Bronchial epithelial cell (primary cell): ENCODE measurements at regions not wholly inside any gene's neighbourhood (a gene's known extent, or its start where the extent isn't known, plus 50 kb on each side); places are given as distances from the start of the nearest gene placed in this dataset.
"Not testable (repeated sequence)": the region's sequence is repeated elsewhere in the genome, so short reads cannot be mapped to it uniquely, and the experiment has no call there.

ENCODE experiments used
- DNase-seq: peaks from one replicate; pipeline ENCODE4 v3.0.0-alpha.2; 2010; ENCODE audit warnings: low read depth
- FAIRE-seq: peaks from 2 replicates; lab custom pipeline; 2011; peaks lifted over from hg19 to GRCh38; lab: Jason Lieb, UNC
- H3K27me3 ChIP-seq: 2 replicates; pipeline ENCODE4 v1.5.1; 2011; ENCODE audit warnings: low read length; ENCODE audit not compliant: control insufficient read depth, insufficient read depth
- H3K36me3 ChIP-seq: 2 replicates; pipeline ENCODE4 v1.5.1; 2011; ENCODE audit warnings: low read length; ENCODE audit not compliant: control insufficient read depth, insufficient read depth
- H3K4me3 ChIP-seq: 2 replicates; pipeline ENCODE4 v1.5.1; 2011; ENCODE audit warnings: mild to moderate bottlenecking, low read depth, low read length, control low read depth
- CTCF ChIP-seq: IDR thresholded peaks from 2 replicates; pipeline ENCODE4 v1.5.1; 2011; ENCODE audit warnings: mild to moderate bottlenecking, moderate library complexity, low read length, control low read depth, inconsistent platforms; ENCODE audit not compliant: insufficient read depth, severe bottlenecking

- Histone ChIP-seq H3K27me3 (no peaks in the 10 kb centered on the region), H3K36me3 (no peaks in the 10 kb centered on the region), H3K4me3 (no peak overlapping the region)
- FAIRE-seq: no peak
- TF ChIP-seq CTCF: no peak
- DNase-seq: no peak
Measured at GRCh38 chr7:124183649-124184048, 150.8 kb upstream of the TMEM229A start.

GRCh38 chr7:124179641-124180040, 146.8 kb upstream of the TMEM229A start:
- FAIRE-seq: no peak
- Histone ChIP-seq H3K36me3 (no peaks in the 10 kb centered on the region), H3K4me3 (no peak overlapping the region), H3K27me3 (no peaks in the 10 kb centered on the region)
- no peak for TF ChIP-seq CTCF
- no peak for DNase-seq

- FAIRE-seq (no peak), DNase-seq (no peak)
- TF ChIP-seq CTCF: no peak
- no peaks in the 10 kb centered on the region for H3K27me3 ChIP-seq
- no peaks in the 10 kb centered on the region for H3K36me3 ChIP-seq
- H3K4me3 ChIP-seq: no peak overlapping the region
Measured at GRCh38 chr7:124177891-124178290, 145.0 kb upstream of the TMEM229A start.

- not testable (repeated sequence) for H3K27me3 ChIP-seq, DNase-seq, H3K4me3 ChIP-seq, H3K36me3 ChIP-seq, FAIRE-seq
Measured at GRCh38 chr7:124171812-124172211, 138.9 kb upstream of the TMEM229A start.

- TF ChIP-seq CTCF: peak; percentile 63
- FAIRE-seq (no peak), DNase-seq (peak; percentile 25)
- no peak overlapping the region for H3K4me3 ChIP-seq
- H3K27me3 ChIP-seq: no peaks in the 10 kb centered on the region
- H3K36me3 ChIP-seq: no peaks in the 10 kb centered on the region
Measured at GRCh38 chr7:124171068-124171467, 138.2 kb upstream of the TMEM229A start.

- FAIRE-seq: no peak
- TF ChIP-seq CTCF: no peak
- Histone ChIP-seq H3K27me3 (no peaks in the 10 kb centered on the region), H3K4me3 (no peak overlapping the region), H3K36me3 (no peaks in the 10 kb centered on the region)
- no peak for DNase-seq
Measured at GRCh38 chr7:124168616-124169015, 135.7 kb upstream of the TMEM229A start.
